Osteoblast (primary cell): ENCODE measurements at regions not wholly inside any gene's neighbourhood (a gene's known extent, or its start where the extent isn't known, plus 50 kb on each side); places are given as distances from the start of the nearest gene placed in this dataset.

Experiments
- DNase-seq: peaks from one replicate; pipeline ENCODE4 v3.0.0; 2011; ENCODE audit warnings: low spot score, mixed read lengths; ENCODE audit not compliant: insufficient read length; ENCODE audit errors: missing footprints
- H2AFZ ChIP-seq: 2 replicates; pipeline ENCODE4 v1.6.0; 2011; ENCODE audit warnings: mild to moderate bottlenecking, low read length
- H3K27ac ChIP-seq: 2 replicates; pipeline ENCODE4 v1.5.1; 2011; ENCODE audit warnings: mild to moderate bottlenecking, low read depth, low read length, moderate library complexity
- H3K27me3 ChIP-seq: 2 replicates; pipeline ENCODE4 v1.6.0; 2012; ENCODE audit warnings: mild to moderate bottlenecking, control low read depth, inconsistent platforms, low read length, moderate library complexity; ENCODE audit not compliant: insufficient read depth
- H3K36me3 ChIP-seq: 2 replicates; pipeline ENCODE4 v1.5.1; 2011; ENCODE audit warnings: mild to moderate bottlenecking, low read length, control low read depth, moderate library complexity; ENCODE audit not compliant: insufficient read depth
- H3K4me1 ChIP-seq: 2 replicates; pipeline ENCODE4 v1.5.1; 2011; ENCODE audit warnings: mild to moderate bottlenecking, low read length, control low read depth, moderate library complexity; ENCODE audit not compliant: insufficient read depth
- H3K4me2 ChIP-seq: 2 replicates; pipeline ENCODE4 v1.6.0; 2011; ENCODE audit warnings: mild to moderate bottlenecking, low read length; ENCODE audit not compliant: insufficient read depth
- H3K4me3 ChIP-seq: fragments of 200-600 bp; sonication (generic); 3 replicates; pipeline ENCODE4 v1.5.1; 2012; ENCODE audit warnings: mild to moderate bottlenecking, low read length, inconsistent platforms; ENCODE audit not compliant: insufficient read depth
- H3K79me2 ChIP-seq: 2 replicates; pipeline ENCODE4 v1.6.0; 2012; ENCODE audit warnings: mild to moderate bottlenecking, low read length, control low read depth, inconsistent platforms; ENCODE audit not compliant: insufficient read depth
- H3K9me3 ChIP-seq: 2 replicates; pipeline ENCODE4 v1.5.1; 2011; ENCODE audit warnings: low read depth, low read length, control low read depth
- H4K20me1 ChIP-seq: 2 replicates; pipeline ENCODE4 v1.6.0; 2012; ENCODE audit warnings: mild to moderate bottlenecking, low read length, control low read depth; ENCODE audit not compliant: insufficient read depth
- TF ChIP-seq, protein P1 (sequence below): IDR thresholded peaks from 2 replicates; pipeline ENCODE4 v1.5.1; 2011; ENCODE audit warnings: mild to moderate bottlenecking, low read depth, low read length, moderate library complexity; ENCODE audit errors: extremely low read depth

DNA sequence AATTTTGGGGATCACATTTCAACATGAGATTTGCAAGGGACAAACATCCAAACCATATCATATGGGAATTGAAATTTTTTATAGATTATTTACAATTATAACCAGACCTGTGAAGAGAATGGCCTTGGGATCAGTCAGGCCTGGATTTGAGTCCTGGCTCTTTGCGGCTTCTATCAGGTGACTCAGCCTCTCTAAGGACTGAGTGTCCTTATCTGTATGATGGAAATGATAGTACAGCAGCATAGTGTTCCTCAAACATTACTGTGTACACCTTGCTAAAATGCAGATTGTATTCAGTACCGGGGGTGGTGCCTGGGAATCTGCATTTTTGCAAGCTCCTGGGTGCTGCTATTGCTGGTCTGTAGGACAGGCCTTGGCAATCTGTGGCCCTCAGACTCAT is 206.7 kb upstream of the PROK2 start:
- Histone ChIP-seq H3K36me3 (no peaks in the 10 kb centered on the region), H3K4me3 (no peak overlapping the region), H3K79me2 (no peaks in the 10 kb centered on the region), H3K27ac (no peak overlapping the region), H3K4me2 (no peak overlapping the region), H3K27me3 (no peaks in the 10 kb centered on the region), H3K9me3 (no peaks in the 10 kb centered on the region), H2AFZ (no peak overlapping the region), H4K20me1 (no peaks in the 10 kb centered on the region), H3K4me1 (peaks cover 20% of the 10 kb centered on the region)
- TF ChIP-seq, protein P1, sequence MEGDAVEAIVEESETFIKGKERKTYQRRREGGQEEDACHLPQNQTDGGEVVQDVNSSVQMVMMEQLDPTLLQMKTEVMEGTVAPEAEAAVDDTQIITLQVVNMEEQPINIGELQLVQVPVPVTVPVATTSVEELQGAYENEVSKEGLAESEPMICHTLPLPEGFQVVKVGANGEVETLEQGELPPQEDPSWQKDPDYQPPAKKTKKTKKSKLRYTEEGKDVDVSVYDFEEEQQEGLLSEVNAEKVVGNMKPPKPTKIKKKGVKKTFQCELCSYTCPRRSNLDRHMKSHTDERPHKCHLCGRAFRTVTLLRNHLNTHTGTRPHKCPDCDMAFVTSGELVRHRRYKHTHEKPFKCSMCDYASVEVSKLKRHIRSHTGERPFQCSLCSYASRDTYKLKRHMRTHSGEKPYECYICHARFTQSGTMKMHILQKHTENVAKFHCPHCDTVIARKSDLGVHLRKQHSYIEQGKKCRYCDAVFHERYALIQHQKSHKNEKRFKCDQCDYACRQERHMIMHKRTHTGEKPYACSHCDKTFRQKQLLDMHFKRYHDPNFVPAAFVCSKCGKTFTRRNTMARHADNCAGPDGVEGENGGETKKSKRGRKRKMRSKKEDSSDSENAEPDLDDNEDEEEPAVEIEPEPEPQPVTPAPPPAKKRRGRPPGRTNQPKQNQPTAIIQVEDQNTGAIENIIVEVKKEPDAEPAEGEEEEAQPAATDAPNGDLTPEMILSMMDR = no peak
- DNase-seq = no peak

DNA sequence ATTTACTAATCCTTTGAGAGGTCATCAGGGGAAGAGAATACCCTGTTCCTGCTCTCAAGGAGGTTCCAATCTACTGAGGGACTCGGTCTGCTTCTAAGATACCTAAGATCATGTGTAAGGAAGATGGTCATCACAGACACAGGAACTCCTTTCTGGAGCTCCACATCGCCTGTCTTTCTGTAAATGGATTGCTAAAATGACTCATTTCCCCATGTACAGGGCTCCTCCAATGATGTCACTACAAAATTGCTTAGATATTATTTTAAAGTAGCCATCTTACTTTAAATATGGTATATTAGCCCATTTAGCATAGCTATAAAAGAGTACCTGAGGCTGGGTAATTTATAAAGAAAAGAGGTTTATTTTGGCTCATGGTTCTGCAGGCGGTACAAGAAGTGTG is 206.1 kb upstream of the PROK2 start:
- no peak overlapping the region for H2AFZ ChIP-seq
- H3K27me3 ChIP-seq = no peaks in the 10 kb centered on the region
- TF ChIP-seq, protein P1 = no peak
- no peaks in the 10 kb centered on the region for H3K36me3 ChIP-seq
- no peak overlapping the region for H3K27ac ChIP-seq
- DNase-seq = no peak
- H3K79me2 ChIP-seq = no peaks in the 10 kb centered on the region
- no peak overlapping the region for H3K4me2 ChIP-seq
- no peaks in the 10 kb centered on the region for H4K20me1 ChIP-seq
- no peaks in the 10 kb centered on the region for H3K9me3 ChIP-seq
- H3K4me3 ChIP-seq = no peak overlapping the region
- H3K4me1 ChIP-seq = peaks cover 20% of the 10 kb centered on the region

DNA sequence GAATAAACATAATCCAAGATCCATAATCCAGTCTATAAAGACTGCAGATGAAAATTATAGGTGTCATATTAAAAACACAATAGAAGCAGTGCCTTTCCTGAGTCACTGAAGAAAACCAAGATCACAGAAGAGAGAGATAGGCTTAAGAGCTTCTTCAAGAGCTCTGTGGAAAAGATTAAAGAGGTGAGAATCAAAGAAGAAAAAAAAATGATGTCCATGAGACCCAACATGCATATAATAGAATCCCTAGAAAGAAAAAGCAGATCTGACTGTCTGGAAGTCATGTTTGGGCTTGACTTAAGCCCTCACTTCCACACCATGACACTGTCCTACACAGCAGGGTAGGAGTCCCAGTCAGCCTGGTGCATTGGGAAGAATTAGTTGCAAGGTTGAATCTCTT is 205.6 kb upstream of the PROK2 start:
- Histone ChIP-seq H3K4me2 (no peak overlapping the region), H3K36me3 (no peaks in the 10 kb centered on the region), H3K4me1 (peaks cover 20% of the 10 kb centered on the region), H3K27me3 (no peaks in the 10 kb centered on the region), H4K20me1 (no peaks in the 10 kb centered on the region), H2AFZ (no peak overlapping the region), H3K4me3 (no peak overlapping the region), H3K27ac (no peak overlapping the region), H3K79me2 (no peaks in the 10 kb centered on the region), H3K9me3 (no peaks in the 10 kb centered on the region)
- no peak for DNase-seq
- TF ChIP-seq, protein P1 = no peak

DNA sequence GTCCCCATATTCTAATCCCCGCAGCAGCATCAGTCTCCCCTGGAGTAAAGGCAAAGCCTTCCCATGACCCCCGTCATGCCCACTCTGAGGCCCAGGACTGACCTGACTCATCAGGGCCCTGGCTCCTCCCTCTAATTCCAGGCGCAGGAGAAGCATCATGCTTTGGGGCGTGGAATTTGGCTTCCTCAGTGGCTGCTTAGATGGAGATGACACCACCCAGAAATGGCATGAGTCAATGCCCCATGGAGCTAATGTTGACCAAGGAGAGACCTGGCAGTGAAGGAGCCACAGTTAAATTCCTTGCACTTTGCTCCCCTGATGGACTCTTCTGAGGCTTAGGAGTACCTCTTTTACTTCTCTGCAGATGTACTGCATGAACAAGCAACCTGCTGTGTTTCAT is 204.2 kb upstream of the PROK2 start:
- H3K4me2 ChIP-seq = peak overlapping the region; percentile 31

More for the DNA sequence above, 204.2 kb upstream of the PROK2 start:
- Histone ChIP-seq H3K27ac (peak overlapping the region; percentile 49), H3K79me2 (no peaks in the 10 kb centered on the region), H3K27me3 (no peaks in the 10 kb centered on the region), H3K4me3 (no peak overlapping the region), H4K20me1 (no peaks in the 10 kb centered on the region), H3K4me1 (peaks cover 20% of the 10 kb centered on the region), H3K9me3 (no peaks in the 10 kb centered on the region), H3K36me3 (no peaks in the 10 kb centered on the region), H2AFZ (no peak overlapping the region)
- TF ChIP-seq, protein P1 = no peak
- DNase-seq = peak; percentile 37
